Left colon (tissue), 2 donors: ENCODE measurements at regions not wholly inside any gene's neighbourhood (a gene's known extent, or its start where the extent isn't known, plus 50 kb on each side); places are given as distances from the start of the nearest gene placed in this dataset.
A peak's percentile ranks its signal among the peaks of the same experiment; 100 is the strongest.
"Not testable (repeated sequence)": the region's sequence is repeated elsewhere in the genome, so short reads cannot be mapped to it uniquely, and the experiment has no call there.

ENCODE experiments used
- ATAC-seq: fragments of 200-7000 bp; cut with Tn5 transposase; one replicate; pipeline ENCODE4 v1.9.1; 2020; ENCODE audit warnings: mild to moderate bottlenecking, moderate library complexity
- DNase-seq, 2 donors: peaks; one replicate each; pipeline ENCODE4 v3.0.0-alpha.2; 2020
- intact Hi-C, 2 donors: fragments of 100-400 bp; cut with DNase I in 1 of 2; cut with micrococcal nuclease in 1 of 2; formaldehyde crosslinking; loops; one replicate each; pipeline versions ENCODE4 v1.11.2 to v1.14.0; 2022; cut with DNase I, micrococcal nuclease
- donor health status: DM: no; HTN: no; CAD: no.
- donor health status: DM: yes; HTN: yes; CAD: no.

GRCh38 chr17:64787255-64787920 lies 125.3 kb upstream of the SMURF2 start:
- DNase-seq = peak; percentile 56 to 60
- peak; percentile 79 for ATAC-seq

GRCh38 chr17:64786337-64786736 lies 124.2 kb upstream of the SMURF2 start:
- peak; percentile 74 to 80 for DNase-seq
- intact Hi-C loops = no loop called here
- ATAC-seq = peak; percentile 75

More at GRCh38 chr17:64787255-64787920, 125.3 kb upstream of the SMURF2 start:
- intact Hi-C loops = no loop called here

- no peak for ATAC-seq
- no peak for DNase-seq
- intact Hi-C loops = no loop called here
Observed at GRCh38 chr17:64785011-64785421, 122.9 kb upstream of the SMURF2 start.

- intact Hi-C loops = no loop called here
- DNase-seq = no peak
Observed at GRCh38 chr17:64784353-64785010, 122.4 kb upstream of the SMURF2 start.

GRCh38 chr17:64783556-64784352 lies 121.6 kb upstream of the SMURF2 start:
- DNase-seq (no peak), ATAC-seq (no peak)
- intact Hi-C loops = no loop called here

More at GRCh38 chr17:64784353-64785010, 122.4 kb upstream of the SMURF2 start:
- ATAC-seq = no peak

GRCh38 chr17:64783031-64783461 lies 120.9 kb upstream of the SMURF2 start:
- intact Hi-C loops = no loop called here
- ATAC-seq (no peak), DNase-seq (no peak)

GRCh38 chr17:64781810-64782555 lies 119.9 kb upstream of the SMURF2 start:
- intact Hi-C loops = no loop called here
- no peak for DNase-seq
- ATAC-seq = no peak

- DNase-seq (peak; percentile 73 to 81), ATAC-seq (peak; percentile 43)
- intact Hi-C loops = no loop called here
Observed at GRCh38 chr17:64781014-64781756, 119.1 kb upstream of the SMURF2 start.

GRCh38 chr17:64780096-64781013 lies 118.2 kb upstream of the SMURF2 start:
- intact Hi-C loops = no loop called here
- peak; percentile 68 for ATAC-seq
- peak; percentile 90 for DNase-seq

GRCh38 chr17:64779376-64780095 lies 117.4 kb upstream of the SMURF2 start:
- DNase-seq = peak in 1 of 2 donors; percentile 33
- intact Hi-C loops = no loop called here
- peak; percentile 3 for ATAC-seq

GRCh38 chr17:64779098-64779375 lies 116.9 kb upstream of the SMURF2 start:
- intact Hi-C loops, ATAC-seq, DNase-seq: not testable (repeated sequence)

GRCh38 chr17:64778240-64779097 lies 116.4 kb upstream of the SMURF2 start:
- ATAC-seq (no peak), DNase-seq (peak in 1 of 2 donors; percentile 59)
- intact Hi-C loops = no loop called here

GRCh38 chr17:64777415-64778239 lies 115.5 kb upstream of the SMURF2 start:
- ATAC-seq (no peak), DNase-seq (peak in 1 of 2 donors; percentile 53)
- intact Hi-C loops = no loop called here

- intact Hi-C loops = not testable (repeated sequence)
- DNase-seq = peak; percentile 69 to 84
- peak; percentile 24 for ATAC-seq
Observed at GRCh38 chr17:64776720-64777414, 114.8 kb upstream of the SMURF2 start.
